ENCODE measurements at regions not wholly inside any gene's neighbourhood (a gene's known extent, or its start where the extent isn't known, plus 50 kb on each side); places are given as distances from the start of the nearest gene placed in this dataset.

- FAIRE-seq = no peak
- no peaks in the 10 kb centered on the region for H3K9me3 ChIP-seq (ENCODE audit: control insufficient read depth in 2 of 3, insufficient read depth in 1 of 3, low read length in 3 of 3)
- H3K9ac ChIP-seq (ENCODE audit: low read length in 3 of 3) = no peak overlapping the region
- H3K4me3 ChIP-seq (ENCODE audit: low read length in 3 of 3) = no peak overlapping the region
- no peaks in the 10 kb centered on the region for H3K27me3 ChIP-seq (ENCODE audit: control insufficient read depth, insufficient read depth, low read length)
- no peak overlapping the region for H3K27ac ChIP-seq (ENCODE audit: low read depth in 2 of 2, low read length in 2 of 2)
- H3K4me1 ChIP-seq (ENCODE audit: control insufficient read depth in 2 of 3, insufficient read depth in 2 of 3, low read depth in 1 of 3, low read length in 3 of 3) = peaks cover 0 to 4% (median 2%) of the 10 kb centered on the region in 3 donors
- intact Hi-C loops (cut with DNase I) = no loop called here
- DNase-seq = no peak
- H3K36me3 ChIP-seq (ENCODE audit: control insufficient read depth in 2 of 3, insufficient read depth in 3 of 3, low read length in 3 of 3) = no peaks in the 10 kb centered on the region
- TF ChIP-seq CTCF (IDR thresholded peaks at IDR 0.05; ENCODE audit: borderline replicate concordance, extremely low read depth, insufficient read depth) = no peak
Observed at GRCh38 chr12:81874586-81874985, 115.4 kb upstream of the PPFIA2 start.

GRCh38 chr12:81874166-81874565 lies 115.0 kb upstream of the PPFIA2 start:
- intact Hi-C loops (cut with DNase I) = no loop called here
- TF ChIP-seq CTCF (IDR thresholded peaks at IDR 0.05; ENCODE audit: borderline replicate concordance, extremely low read depth, insufficient read depth) = no peak
- no peaks in the 10 kb centered on the region for H3K36me3 ChIP-seq (ENCODE audit: control insufficient read depth in 2 of 3, insufficient read depth in 3 of 3, low read length in 3 of 3)
- no peak overlapping the region for H3K4me3 ChIP-seq (ENCODE audit: low read length in 3 of 3)
- no peak overlapping the region for H3K27ac ChIP-seq (ENCODE audit: low read depth in 2 of 2, low read length in 2 of 2)
- H3K9ac ChIP-seq (ENCODE audit: low read length in 3 of 3) = no peak overlapping the region
- DNase-seq = no peak
- peaks cover 0 to 4% (median 2%) of the 10 kb centered on the region in 3 donors for H3K4me1 ChIP-seq (ENCODE audit: control insufficient read depth in 2 of 3, insufficient read depth in 2 of 3, low read depth in 1 of 3, low read length in 3 of 3)
- FAIRE-seq = no peak
- no peaks in the 10 kb centered on the region for H3K9me3 ChIP-seq (ENCODE audit: control insufficient read depth in 2 of 3, insufficient read depth in 1 of 3, low read length in 3 of 3)
- H3K27me3 ChIP-seq (ENCODE audit: control insufficient read depth, insufficient read depth, low read length) = no peaks in the 10 kb centered on the region

DNA sequence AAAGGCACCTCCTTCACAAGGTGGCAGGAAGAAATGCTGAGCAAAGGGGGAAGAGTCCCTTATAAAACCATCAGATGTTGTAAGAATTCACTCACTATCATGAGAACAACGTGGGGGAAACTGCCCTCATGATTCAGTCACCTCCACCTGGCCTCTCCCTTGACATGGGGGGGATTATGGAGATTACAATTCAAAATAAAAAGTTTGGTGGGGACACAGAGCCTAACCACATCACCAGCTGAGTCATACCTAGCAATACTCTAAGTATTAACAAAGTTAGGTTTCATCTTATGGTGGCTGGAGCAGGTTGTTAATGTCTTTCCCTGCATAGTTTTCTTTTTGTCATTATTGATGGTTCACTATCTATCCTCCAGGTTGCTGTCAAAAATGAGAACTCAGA lies 113.2 kb upstream of the PPFIA2 start:
- Histone ChIP-seq H3K27ac (ENCODE audit: low read depth in 2 of 2, low read length in 2 of 2) (no peak overlapping the region), H3K4me3 (ENCODE audit: low read length in 3 of 3) (no peak overlapping the region), H3K9me3 (ENCODE audit: control insufficient read depth in 2 of 3, insufficient read depth in 1 of 3, low read length in 3 of 3) (no peaks in the 10 kb centered on the region), H3K36me3 (ENCODE audit: control insufficient read depth in 2 of 3, insufficient read depth in 3 of 3, low read length in 3 of 3) (no peaks in the 10 kb centered on the region), H3K4me1 (ENCODE audit: control insufficient read depth in 2 of 3, insufficient read depth in 2 of 3, low read depth in 1 of 3, low read length in 3 of 3) (peaks cover 0 to 4% (median 2%) of the 10 kb centered on the region in 3 donors), H3K9ac (ENCODE audit: low read length in 3 of 3) (no peak overlapping the region), H3K27me3 (ENCODE audit: control insufficient read depth, insufficient read depth, low read length) (no peaks in the 10 kb centered on the region)
- TF ChIP-seq CTCF (IDR thresholded peaks at IDR 0.05; ENCODE audit: borderline replicate concordance, extremely low read depth, insufficient read depth) = no peak
- no peak for FAIRE-seq
- intact Hi-C loops (cut with DNase I) = no loop called here
- no peak for DNase-seq

GRCh38 chr12:81866081-81866480 lies 106.9 kb upstream of the PPFIA2 start:
- FAIRE-seq (no peak), DNase-seq (no peak)
- no peak for TF ChIP-seq CTCF (IDR thresholded peaks at IDR 0.05; ENCODE audit: borderline replicate concordance, extremely low read depth, insufficient read depth)
- Histone ChIP-seq H3K9ac (ENCODE audit: low read length in 3 of 3) (no peak overlapping the region), H3K36me3 (ENCODE audit: control insufficient read depth in 2 of 3, insufficient read depth in 3 of 3, low read length in 3 of 3) (no peaks in the 10 kb centered on the region), H3K27me3 (ENCODE audit: control insufficient read depth, insufficient read depth, low read length) (no peaks in the 10 kb centered on the region), H3K27ac (ENCODE audit: low read depth in 2 of 2, low read length in 2 of 2) (no peak overlapping the region), H3K9me3 (ENCODE audit: control insufficient read depth in 2 of 3, insufficient read depth in 1 of 3, low read length in 3 of 3) (no peaks in the 10 kb centered on the region), H3K4me3 (ENCODE audit: low read length in 3 of 3) (no peak overlapping the region), H3K4me1 (ENCODE audit: control insufficient read depth in 2 of 3, insufficient read depth in 2 of 3, low read depth in 1 of 3, low read length in 3 of 3) (no peaks in the 10 kb centered on the region)
- intact Hi-C loops (cut with DNase I) = no loop called here
